Thyroid gland (tissue), 4 donors: ENCODE measurements at regions not wholly inside any gene's neighbourhood (a gene's known extent, or its start where the extent isn't known, plus 50 kb on each side); places are given as distances from the start of the nearest gene placed in this dataset.

Experiments used
- POLR2A ChIP-seq, 2 donors: fragments of 450-650 bp; IDR thresholded peaks; one replicate each; pipeline ENCODE4 v1.6.1; 2017; ENCODE audit warnings: antibody characterized with exemption in 2 of 2, mild to moderate bottlenecking in 2 of 2, moderate library complexity in 1 of 2
- TF ChIP-seq, protein P1 (sequence below), 6 experiments: fragments of 200-600 bp in 3 of 6; fragments of 450-650 bp in 3 of 6; sonication (generic) in 3 of 6; IDR thresholded peaks; one replicate each; pipeline ENCODE4 v1.5.1; 2016 to 2019; ENCODE audit warnings: antibody characterized with exemption in 6 of 6, mild to moderate bottlenecking in 2 of 6, inconsistent platforms in 1 of 6, moderate library complexity in 1 of 6

DNA sequence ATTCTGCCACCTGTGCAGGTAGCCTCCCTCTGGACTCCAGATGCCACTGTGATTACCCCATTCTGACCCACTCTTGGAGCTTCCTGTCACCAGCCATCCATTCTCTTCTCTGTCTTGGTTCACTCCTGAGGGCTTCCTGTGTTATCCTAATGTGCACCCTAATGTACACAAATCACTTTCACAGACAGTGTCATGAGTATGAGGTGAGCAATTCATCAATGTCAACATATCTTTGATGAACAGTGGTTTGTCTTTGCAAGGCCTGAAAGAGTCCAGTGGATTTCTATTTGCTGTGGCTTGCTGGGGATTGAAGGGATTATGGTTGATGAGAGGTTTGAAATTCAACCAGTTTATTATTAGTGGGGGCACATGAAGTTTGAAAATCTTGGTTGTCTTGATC is 63.8 kb upstream of the EEF1E1 start:
- TF ChIP-seq POLR2A (IDR thresholded peaks at IDR 0.05) = no peak
- TF ChIP-seq, protein P1, sequence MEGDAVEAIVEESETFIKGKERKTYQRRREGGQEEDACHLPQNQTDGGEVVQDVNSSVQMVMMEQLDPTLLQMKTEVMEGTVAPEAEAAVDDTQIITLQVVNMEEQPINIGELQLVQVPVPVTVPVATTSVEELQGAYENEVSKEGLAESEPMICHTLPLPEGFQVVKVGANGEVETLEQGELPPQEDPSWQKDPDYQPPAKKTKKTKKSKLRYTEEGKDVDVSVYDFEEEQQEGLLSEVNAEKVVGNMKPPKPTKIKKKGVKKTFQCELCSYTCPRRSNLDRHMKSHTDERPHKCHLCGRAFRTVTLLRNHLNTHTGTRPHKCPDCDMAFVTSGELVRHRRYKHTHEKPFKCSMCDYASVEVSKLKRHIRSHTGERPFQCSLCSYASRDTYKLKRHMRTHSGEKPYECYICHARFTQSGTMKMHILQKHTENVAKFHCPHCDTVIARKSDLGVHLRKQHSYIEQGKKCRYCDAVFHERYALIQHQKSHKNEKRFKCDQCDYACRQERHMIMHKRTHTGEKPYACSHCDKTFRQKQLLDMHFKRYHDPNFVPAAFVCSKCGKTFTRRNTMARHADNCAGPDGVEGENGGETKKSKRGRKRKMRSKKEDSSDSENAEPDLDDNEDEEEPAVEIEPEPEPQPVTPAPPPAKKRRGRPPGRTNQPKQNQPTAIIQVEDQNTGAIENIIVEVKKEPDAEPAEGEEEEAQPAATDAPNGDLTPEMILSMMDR (IDR thresholded peaks at IDR 0.05) = no peak
